GM21825 (cell line): ENCODE measurements at regions not wholly inside any gene's neighbourhood (a gene's known extent, or its start where the extent isn't known, plus 50 kb on each side); places are given as distances from the start of the nearest gene placed in this dataset.

ENCODE experiments used
- ATAC-seq: cut with Tn5 transposase; IDR thresholded peaks from one replicate; pipeline ENCODE4 v1.9.1; 2021; ENCODE audit warnings: mild to moderate bottlenecking, moderate library complexity; ENCODE audit not compliant: unreplicated experiment

DNA sequence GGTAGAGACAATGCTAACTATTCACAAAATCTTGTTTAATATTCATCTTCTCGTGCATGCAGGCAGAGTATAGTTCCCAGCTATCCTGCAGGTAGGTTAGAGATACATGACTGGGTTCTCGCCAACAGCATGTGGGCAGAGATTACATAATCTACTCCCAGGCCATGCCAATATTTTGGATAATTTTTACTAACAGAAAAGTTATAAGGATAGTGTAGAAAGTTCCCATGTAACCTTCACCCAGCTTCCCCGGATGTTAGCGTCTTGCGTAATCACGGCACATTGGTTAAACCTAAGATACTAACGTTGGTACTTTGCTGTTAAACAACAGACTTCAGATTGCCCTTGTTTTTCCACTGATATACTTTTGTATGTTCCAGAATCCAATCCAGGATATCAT lies 215.5 kb upstream of the LARGE1 start:
- ATAC-seq = no peak

DNA sequence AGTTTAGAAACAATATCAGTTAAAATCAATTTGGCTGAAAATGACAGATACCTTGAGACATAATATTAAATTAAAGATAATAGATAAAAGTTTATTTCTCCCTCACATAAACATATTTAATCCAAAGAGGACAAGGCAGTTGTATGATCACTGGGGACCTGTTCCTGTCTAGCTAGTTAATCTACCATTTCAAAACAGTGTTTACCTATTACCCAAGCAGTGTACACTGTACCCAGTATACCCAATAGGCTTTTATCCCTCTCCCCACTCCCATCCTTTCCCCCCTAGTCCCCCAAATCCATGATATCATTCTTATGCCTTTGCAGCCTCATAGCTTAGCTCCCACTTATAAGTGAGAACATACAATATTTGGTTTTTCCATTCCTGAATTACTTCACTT lies 229.7 kb upstream of the LARGE1 start:
- ATAC-seq = no peak

DNA sequence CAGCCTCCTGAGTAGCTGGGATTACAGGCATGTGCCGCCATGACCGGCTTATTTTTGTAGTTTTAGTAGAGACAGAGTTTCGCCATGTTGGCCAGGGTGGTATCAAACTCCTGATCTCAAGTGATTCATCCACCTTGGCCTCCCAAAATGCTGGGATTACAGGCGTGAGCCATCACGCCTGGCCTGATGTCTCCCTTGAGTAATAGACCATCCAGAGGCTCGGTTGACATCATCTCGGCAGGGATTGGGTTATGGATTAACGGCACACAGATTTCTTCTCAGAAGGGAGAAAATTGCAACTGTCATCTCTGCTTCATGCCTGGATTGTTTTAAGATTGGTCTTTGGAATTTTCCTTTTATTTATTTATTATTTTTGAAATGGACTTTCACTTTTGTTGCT lies 239.2 kb upstream of the LARGE1 start:
- ATAC-seq = no peak

DNA sequence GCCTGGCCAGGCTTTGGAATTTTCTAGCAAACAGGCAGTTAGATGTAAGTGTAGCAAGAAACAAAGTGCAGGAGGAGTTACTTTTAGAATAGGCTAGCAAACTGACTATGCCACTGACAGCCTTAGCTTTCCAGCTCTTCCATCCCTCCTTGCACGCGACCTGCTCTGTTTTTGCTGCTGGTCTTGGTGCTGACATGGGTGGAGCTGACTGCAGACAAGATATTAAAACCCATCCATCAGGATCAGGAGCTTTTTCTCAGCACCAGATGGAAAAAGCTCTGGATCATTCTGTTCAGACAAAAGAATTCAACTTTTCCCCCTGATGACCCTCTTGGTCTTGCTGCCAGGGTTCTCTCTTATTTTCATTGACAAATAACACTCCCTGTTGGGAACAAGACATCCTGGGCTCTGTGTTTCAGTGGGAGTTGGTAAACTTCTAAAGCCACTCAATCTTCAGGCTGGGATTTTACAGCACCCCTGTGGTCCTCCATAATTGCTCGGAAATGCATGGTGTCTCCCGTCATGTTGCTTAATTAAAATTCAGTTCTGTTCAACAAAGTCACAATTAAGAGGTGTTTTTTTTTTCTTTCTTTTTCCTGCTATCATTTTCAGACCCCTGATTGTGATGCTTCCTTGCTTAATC lies 240.0 kb upstream of the LARGE1 start:
- ATAC-seq = no peak

DNA sequence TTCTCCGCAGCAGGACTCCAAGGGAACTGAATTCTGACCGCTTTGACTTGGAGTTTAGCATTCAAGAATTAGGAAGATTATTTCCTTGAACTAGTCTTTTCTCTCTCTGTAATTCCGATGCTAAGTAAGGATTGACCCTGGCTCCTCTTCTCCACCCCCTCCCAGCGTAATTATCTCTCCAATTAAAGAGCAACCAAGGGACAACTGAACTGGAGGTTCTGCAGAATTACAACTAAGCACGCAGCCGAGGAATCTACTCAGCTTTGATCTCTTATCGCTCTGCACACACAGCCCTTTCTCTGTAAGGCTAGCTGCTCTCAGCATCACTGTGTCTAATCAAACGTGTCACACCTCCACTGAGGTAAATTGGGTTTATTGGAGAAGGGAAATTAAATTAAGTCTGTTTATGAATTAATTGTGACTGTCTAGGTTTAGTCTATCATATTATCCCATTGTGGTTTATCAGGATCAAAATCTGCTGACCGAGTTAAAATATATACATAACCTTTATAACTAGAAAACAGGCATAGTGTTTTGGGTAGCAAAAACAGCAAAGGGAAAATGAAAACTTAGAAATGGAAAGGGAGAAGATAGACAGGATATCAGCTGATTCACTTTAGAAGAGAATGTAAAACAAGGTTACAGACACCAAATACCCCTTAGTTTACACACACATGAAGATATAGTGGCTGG lies 241.3 kb upstream of the LARGE1 start:
- ATAC-seq = no peak

DNA sequence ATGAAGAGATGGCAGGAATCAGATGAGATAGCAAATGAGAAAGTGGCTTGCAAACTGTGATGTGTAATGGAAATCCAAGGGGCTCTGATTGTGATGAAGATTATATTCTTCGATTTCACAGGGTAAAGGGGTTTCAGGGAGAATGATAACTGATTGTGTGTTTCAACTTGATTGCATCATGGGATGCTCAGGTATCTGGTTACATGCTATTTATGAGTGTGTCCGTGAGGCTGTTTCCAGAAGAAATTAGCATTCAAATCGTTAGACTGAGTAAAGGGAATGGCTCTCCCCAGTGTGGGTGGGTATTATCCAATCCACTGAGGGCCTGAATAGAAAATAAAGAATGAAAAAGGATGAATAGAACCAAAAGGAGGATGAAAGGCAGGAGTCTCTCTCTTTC lies 278.7 kb upstream of the LARGE1 start:
- ATAC-seq = no peak

DNA sequence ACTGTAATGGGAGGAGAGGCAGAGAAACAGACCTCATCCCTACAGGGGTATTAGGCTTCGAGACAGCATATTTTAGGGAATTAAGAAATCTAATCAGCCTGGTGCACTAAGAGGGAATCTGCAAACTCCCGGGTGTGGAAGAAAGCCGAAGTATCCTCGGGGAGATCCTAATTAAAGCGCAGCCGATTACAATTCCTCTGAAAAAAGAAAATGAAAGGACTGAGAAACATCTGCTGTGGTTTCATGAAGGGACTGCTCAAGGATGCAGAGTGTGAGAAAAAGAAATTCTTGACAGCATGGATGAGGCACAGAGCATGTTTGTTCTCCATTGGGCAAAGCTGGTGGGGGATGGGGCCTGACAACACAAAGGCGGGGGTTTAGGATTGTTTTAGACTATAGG lies 290.0 kb upstream of the LARGE1 start:
- no peak for ATAC-seq

DNA sequence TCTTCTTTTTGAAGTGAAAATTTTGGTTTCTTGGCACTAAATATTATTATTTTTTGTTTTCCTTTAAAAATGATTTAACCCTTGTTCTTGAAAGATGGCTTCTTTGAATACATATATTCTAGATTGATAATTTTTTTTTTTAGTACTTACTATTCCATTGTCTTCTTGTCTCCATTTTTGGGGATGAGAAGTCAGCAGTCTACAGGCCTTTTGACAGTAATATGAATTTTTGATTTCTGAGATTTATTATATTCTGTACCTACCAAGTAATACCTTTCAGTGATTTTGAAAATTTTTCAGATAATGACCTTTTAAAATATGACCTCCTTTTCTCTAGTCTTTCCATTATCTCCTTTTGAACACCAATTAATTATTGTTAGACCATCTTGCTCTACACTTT lies 294.1 kb upstream of the LARGE1 start:
- ATAC-seq = no peak

DNA sequence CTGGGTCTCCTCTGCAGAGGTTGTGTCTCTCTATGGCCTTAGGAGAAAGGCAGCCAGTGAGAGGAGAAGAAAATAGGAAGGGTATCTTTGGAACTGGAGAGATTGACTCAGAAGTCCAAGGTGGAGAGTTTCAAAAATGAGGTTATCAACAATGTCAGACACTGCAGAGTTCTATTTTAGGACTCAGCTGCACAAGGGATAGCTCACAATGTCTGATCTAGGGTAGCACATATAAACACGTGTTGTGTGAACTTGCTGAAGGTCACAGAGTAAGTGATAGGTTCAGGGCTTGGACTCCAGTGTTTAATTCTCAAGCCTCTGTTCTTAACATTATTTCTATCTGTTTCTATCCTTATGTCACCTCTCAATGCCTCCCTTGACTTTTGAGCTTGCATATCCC lies 305.0 kb upstream of the LARGE1 start:
- no peak for ATAC-seq

DNA sequence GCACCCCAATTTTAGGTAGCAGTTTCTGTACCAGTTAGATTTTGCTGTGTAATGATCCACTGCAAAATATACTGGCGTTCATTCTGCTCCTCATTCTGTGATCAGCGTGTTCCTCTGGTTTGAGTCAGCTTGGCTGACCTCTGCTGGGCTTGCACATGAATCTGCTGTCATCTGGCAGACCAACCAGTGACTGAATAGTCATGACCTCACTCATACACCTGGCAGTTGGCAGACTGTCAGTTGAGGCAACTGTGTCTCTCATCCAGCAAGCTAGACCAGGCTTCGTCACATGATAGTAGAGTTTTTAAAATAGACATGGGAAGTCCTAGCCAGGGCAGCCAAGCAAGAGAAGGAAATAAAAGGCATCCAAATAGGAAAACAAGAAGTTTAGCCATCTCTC lies 316.3 kb upstream of the LARGE1 start:
- ATAC-seq = no peak

DNA sequence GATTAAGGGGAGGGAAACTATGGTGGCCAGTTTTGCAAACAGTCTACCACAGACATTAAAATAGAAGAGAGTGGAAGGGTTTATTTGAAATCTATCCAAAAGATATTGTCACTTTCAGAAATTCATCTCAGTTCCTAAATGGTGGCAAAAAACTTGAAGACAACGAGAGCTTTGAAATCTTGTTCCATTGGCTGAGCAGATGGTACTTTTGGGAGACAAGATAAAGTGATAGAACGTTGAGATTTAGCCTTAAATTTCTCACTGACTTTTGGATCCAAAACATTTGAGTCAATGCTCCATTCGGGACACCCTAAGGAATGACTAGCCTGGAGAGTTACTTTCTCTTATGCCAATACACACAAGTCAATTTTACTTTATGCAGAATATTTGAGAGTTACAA lies 319.1 kb upstream of the LARGE1 start:
- no peak for ATAC-seq

DNA sequence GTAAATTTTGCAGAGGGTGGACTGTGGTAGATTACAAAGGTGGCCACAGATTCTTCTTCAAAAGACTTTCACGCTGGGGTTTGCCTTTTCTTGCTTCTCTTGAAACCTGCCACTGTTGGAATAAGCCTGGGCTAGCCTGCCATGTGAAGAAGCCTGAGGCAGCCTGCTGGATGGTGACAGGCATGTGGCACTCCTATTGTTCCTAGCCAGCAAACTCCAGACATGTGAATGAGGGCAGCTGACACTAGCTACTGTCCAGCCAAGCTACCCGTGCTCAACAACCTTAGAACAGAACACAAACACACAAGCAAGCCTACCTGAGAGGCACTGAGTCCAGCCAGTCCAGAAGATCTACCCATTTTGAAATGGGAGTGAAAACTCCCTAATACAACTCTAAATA lies 322.7 kb upstream of the LARGE1 start:
- ATAC-seq = no peak

DNA sequence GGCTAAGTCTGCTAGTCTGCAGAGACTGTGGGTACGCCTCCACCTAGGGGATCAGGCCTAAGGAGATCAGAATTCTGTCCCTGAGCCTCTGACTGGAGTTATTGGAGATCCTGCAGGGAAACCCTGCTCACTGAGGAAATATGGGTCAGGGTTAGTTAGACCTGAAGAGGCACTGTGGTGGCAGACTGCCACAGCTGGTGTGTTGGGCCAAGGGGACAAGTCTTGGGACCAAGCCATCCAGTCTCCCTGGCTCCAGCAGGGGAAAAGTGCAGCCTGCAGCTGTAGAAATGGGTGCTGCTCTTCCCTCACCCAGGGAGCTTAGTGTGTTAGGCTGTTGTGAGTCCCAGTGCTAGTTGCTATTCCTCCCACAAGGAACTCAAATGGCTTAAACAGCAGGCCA lies 334.8 kb upstream of the LARGE1 start:
- no peak for ATAC-seq

DNA sequence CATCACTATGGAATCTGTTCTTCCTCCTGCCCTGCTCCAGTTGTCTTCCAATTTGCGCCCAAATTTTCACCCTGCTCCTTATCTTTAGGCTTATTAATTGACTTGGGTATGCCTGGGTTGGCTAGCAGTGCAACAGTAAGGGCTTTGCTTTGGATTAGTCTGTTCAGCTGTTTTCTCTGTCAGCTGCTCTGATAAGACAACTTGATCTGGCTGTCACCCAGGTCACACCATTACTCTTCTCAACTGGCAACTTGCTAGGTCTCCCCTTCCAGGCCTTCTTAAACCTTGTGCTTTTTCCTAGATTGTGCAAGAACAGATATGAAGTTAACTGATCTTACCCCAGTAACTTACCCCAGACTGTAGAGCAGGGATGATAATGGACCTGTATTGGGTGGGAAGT lies 357.8 kb upstream of the LARGE1 start:
- no peak for ATAC-seq

DNA sequence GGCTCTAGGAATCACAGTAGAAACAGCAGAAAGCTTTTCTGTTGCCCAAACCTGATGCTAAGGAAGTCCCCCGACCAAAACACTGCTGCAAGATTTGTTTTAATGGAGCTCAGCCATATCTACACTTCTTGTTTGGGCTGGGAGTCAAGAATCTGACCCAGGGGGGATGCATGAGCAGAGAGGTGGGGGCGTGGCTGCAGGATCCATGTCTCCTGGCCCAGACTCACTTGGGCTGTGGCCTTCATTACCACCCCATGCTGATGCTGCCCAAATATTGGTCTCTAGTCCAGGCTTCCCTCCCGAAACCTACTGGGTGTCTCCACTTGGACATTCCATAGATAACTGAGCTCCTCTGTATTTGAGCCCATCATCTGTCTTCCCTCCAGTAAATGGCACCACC lies 361.5 kb upstream of the LARGE1 start:
- ATAC-seq = no peak

DNA sequence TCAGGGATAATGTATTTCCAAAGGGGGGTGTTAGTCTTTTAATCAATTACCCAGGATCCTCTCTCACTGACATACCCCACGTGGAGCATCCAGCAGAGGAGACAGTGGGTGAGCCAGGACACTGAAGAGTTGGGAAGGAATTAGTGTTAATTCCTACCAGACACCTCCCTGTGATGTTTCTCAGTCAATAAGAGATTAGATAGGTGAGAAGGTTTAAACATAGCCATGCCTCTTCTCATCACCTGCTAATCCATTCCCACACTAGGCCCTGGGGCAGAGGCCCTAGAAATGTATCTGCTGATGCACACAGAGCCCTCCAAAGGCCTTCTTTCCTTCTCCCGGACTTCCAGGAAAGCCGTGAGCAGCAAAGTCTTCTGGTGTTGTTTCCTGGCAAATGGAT lies 363.6 kb upstream of the LARGE1 start:
- ATAC-seq = no peak

DNA sequence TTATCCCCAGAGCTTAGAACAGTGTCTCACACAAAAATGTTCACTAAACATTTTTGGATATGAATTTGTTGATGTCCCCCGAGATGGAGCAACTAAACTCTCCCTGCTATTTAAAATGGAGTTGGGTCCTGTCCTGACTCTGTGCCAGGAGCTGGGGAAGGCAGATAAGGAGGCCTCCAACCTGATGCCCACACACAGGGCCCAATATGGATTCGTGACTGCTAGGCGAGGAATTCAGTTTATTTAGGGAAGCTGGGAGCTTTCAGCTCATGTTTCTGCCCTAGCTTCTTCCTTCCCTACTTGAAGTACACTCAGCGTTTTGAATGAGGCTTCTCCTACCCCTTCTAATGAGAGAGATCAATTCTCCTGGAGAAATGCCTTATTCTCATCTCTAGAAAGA lies 373.0 kb upstream of the LARGE1 start:
- ATAC-seq = no peak

DNA sequence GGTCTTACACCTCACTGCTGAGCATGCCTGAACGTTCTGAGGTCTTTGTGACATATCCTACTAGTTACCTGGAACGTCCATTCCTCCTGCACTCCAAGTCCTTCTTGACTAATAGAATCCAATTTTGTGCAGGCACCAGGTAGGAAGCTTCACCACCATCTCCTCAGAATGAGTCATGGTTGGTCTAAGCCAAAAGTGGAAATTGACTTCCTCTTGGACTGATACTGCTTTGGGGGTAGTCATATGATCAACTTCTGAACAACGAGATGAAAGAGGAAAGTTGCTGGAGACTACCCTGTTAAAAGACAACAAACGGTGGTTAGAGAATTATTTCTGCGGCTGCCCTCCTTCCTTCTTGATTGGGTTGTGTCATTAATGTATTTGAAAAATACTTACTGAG lies 374.2 kb upstream of the LARGE1 start:
- no peak for ATAC-seq

DNA sequence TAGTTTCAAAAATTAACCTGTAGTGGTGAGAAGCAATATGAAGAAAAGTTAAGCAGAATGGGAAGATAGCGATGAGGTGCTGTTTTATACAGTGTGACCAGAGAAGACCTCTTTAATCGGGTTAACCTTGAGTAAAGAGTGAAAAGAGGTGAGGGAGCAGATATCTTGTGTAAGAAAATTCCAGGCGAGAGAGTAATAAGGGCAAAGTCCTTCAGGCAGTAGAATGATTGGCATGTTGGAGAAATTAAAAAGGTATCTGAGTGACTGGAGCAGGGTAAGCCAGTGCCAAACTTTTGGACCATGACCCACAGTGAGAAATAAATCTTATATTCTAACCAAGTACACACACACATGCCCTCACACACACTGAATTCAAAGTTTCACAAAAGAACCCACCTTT lies 374.7 kb upstream of the LARGE1 start:
- ATAC-seq = no peak

DNA sequence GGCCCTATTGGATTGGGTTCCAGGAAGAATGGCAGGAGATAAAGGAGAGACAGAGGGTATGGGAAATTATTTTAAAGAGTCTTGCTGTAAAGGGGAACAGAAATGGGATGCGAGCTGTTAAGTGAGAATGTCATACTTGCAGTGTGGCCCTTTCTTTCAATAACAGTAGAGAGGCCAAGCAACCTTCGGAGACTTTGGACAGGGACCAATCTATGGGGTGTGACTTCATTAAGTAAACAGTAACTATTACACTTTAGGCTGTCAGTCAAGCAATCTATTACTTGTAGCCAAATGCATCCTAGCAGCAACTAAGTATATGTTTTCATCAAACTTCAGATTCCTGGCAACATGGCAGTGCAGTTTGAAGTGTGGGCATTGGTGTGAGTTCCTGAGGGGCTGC lies 376.2 kb upstream of the LARGE1 start:
- ATAC-seq = no peak

DNA sequence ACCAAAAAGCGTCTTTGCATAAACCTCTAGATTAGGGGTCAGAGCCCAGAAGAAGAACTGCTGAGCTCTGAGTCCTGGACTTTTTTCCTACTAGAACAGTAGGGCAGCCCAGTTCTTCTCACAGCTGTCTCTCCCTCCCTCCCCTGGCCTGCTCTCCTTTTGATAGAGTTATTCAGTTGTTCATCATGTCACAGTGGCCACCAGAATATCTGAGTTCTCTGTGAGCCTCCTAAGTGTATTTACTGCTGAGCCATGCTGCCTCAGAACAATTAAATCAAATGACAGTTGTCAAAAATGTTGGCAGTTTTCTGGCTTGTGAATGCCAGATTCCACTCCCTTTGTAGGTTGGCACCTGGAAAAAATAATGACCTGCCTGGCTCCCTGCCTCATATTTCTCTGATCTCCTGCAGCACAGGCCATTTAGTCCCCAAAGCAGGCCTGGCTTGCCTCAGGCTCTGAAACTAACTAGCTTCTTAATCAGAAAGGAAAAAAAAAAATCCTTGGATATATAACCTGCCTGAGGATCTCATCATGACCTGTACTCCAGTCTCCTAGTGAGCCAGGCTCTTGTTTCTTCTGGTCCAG lies 377.4 kb upstream of the LARGE1 start:
- ATAC-seq = no peak

DNA sequence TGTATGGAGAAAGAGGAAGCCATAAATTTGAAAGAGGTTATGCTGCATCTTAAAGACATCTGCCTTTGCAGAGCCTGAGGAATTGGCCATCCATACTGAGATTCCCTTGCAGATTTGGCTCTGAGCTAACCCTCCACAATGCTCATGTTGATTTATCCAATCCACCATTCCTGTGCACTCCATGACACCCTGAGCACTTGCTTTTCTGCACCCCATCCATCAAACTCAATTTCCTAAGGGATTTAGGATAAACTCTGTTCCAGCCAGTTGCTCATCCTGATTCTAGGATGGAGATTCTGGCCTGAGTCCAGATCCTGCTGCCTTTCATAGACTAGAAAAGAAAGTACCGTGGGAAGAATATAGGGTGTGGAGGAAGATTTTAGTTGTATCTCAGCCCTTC lies 379.2 kb upstream of the LARGE1 start:
- ATAC-seq = no peak

DNA sequence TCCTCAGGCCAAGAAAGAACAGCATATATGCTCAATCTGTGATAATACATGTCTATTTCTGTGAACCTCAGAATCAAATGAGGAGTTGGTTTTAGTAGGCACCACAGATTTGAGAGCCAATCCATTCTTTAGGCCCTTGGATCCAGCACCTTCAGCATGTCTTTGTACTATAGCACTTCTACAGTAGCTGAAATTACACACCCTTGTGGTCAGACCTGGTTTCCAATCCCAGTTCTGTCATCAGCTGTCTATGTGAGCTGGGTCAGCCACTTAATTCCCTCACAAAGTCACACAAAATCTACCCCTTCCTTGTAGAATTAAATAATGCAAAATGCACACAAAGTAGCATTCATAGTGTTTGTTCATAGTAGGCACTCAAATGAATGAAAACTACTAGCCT lies 381.3 kb upstream of the LARGE1 start:
- no peak for ATAC-seq
